Endothelial cell of umbilical vein (primary cell): ENCODE measurements at regions not wholly inside any gene's neighbourhood (a gene's known extent, or its start where the extent isn't known, plus 50 kb on each side); places are given as distances from the start of the nearest gene placed in this dataset.

Experiments used
- CTCF ChIP-seq, 2 donors: IDR thresholded peaks; 1 replicate in 1 of 2; 2 replicates in 1 of 2; pipeline ENCODE4 v1.5.1; 2011; ENCODE audit warnings: low read length in 2 of 2, mild to moderate bottlenecking in 2 of 2, moderate library complexity in 2 of 2, control low read depth in 1 of 2, inconsistent platforms in 1 of 2, low read depth in 1 of 2; ENCODE audit not compliant: insufficient read depth in 1 of 2; ENCODE audit errors: extremely low read depth in 1 of 2
- MAX ChIP-seq: IDR thresholded peaks from 2 replicates; pipeline ENCODE4 v1.6.1; 2011; ENCODE audit not compliant: insufficient read depth, insufficient read length
- POLR2AphosphoS5 ChIP-seq: IDR thresholded peaks from 2 replicates; pipeline ENCODE4 v1.6.1; 2012; ENCODE audit warnings: low read depth, mild to moderate bottlenecking, control low read depth, low read length, moderate library complexity; ENCODE audit not compliant: insufficient read depth

- no peak for TF ChIP-seq MAX
- TF ChIP-seq POLR2AphosphoS5: no peak
- TF ChIP-seq CTCF (IDR thresholded peaks at IDR 0.05; ENCODE audit: extremely low read depth in 1 of 2, insufficient read depth in 1 of 2, low read depth in 1 of 2, low read length in 2 of 2): no peak
These were observed 528.6 kb upstream of the JARID2 start for GRCh38 chr6:14717307-14717706.
